Stimulated activated effector memory CD8-positive, alpha-beta T cell treated with anti-CD3 and anti-CD28 coated beads, Interleukin-12 subunit alpha, Interleukin-12 subunit beta, amount 100 ng/mL, for 72 hours (primary cell): ENCODE measurements at regions not wholly inside any gene's neighbourhood (a gene's known extent, or its start where the extent isn't known, plus 50 kb on each side); places are given as distances from the start of the nearest gene placed in this dataset.

Experiments
- ATAC-seq: fragments of 150-1000 bp; cut with Tn5 transposase; 2 replicates; pipeline ENCODE4 v1.10.0; 2021
- DNase-seq, 2 donors: peaks; one replicate each; pipeline ENCODE4 v3.0.0; 2021 to 2022; ENCODE audit warnings: low spot score in 2 of 2
- H3K27ac Mint-ChIP-seq: one replicate; pipeline ENCODE4 v1.8.0; 2022; ENCODE audit warnings: mild to moderate bottlenecking, mixed read lengths
- H3K36me3 Mint-ChIP-seq: one replicate; pipeline ENCODE4 v1.8.0; 2022; ENCODE audit warnings: mild to moderate bottlenecking, mixed read lengths
- H3K4me1 Mint-ChIP-seq: one replicate; pipeline ENCODE4 v1.8.0; 2022; ENCODE audit warnings: mixed read lengths
- H3K4me3 Mint-ChIP-seq: one replicate; pipeline ENCODE4 v1.8.0; 2022; ENCODE audit warnings: mild to moderate bottlenecking, mixed read lengths
- H3K9me3 Mint-ChIP-seq: one replicate; pipeline ENCODE4 v1.8.0; 2022; ENCODE audit warnings: mixed read lengths

- ATAC-seq (no peak), DNase-seq (no peak)
- Mint-ChIP-seq H3K9me3 (no peaks in the 10 kb centered on the region), H3K4me3 (no peak overlapping the region), H3K4me1 (peaks cover 27% of the 10 kb centered on the region), H3K27ac (no peak overlapping the region), H3K36me3 (peaks cover 7% of the 10 kb centered on the region)
Measured at GRCh38 chr2:181398000-181398399, 59.2 kb upstream of the ITGA4 start.

GRCh38 chr2:181399027-181399426, 58.2 kb upstream of the ITGA4 start:
- DNase-seq (no peak), ATAC-seq (no peak)
- Mint-ChIP-seq H3K9me3 (no peaks in the 10 kb centered on the region), H3K27ac (no peak overlapping the region), H3K4me1 (peaks cover 21% of the 10 kb centered on the region), H3K4me3 (no peak overlapping the region), H3K36me3 (peaks cover under 1% of the 10 kb centered on the region)

- Mint-ChIP-seq H3K27ac (no peak overlapping the region), H3K4me3 (no peak overlapping the region), H3K4me1 (peaks cover 23% of the 10 kb centered on the region), H3K36me3 (no peaks in the 10 kb centered on the region), H3K9me3 (no peaks in the 10 kb centered on the region)
- DNase-seq (no peak), ATAC-seq (no peak)
Measured at GRCh38 chr2:181404472-181404871, 52.7 kb upstream of the ITGA4 start.

GRCh38 chr2:181407171-181407570, 50.0 kb upstream of the ITGA4 start:
- no peaks in the 10 kb centered on the region for H3K9me3 Mint-ChIP-seq
- DNase-seq (no peak), ATAC-seq (no peak)
- peaks cover 23% of the 10 kb centered on the region for H3K4me1 Mint-ChIP-seq
- no peaks in the 10 kb centered on the region for H3K36me3 Mint-ChIP-seq
- H3K4me3 Mint-ChIP-seq: no peak overlapping the region
- H3K27ac Mint-ChIP-seq: no peak overlapping the region
